Lung (tissue), 11 donors: ENCODE measurements at regions not wholly inside any gene's neighbourhood (a gene's known extent, or its start where the extent isn't known, plus 50 kb on each side); places are given as distances from the start of the nearest gene placed in this dataset.
A peak's percentile ranks its signal among the peaks of the same experiment; 100 is the strongest.
"Not testable (repeated sequence)": the region's sequence is repeated elsewhere in the genome, so short reads cannot be mapped to it uniquely, and the experiment has no call there.

ENCODE experiments used
- ATAC-seq: fragments of 200-7000 bp; cut with Tn5 transposase; one replicate; pipeline ENCODE4 v1.9.1; 2020; ENCODE audit warnings: moderate number of reproducible peaks; ENCODE audit not compliant: insufficient read depth, low FRiP score
- DNase-seq, 3 donors: peaks; one replicate each; pipeline ENCODE4 v3.0.0-alpha.2; 2013 to 2017
- H3K27ac ChIP-seq, 2 donors: one replicate each; pipeline ENCODE4 v1.5.1; 2013; ENCODE audit warnings: mild to moderate bottlenecking in 2 of 2, moderate library complexity in 2 of 2, control low read depth in 1 of 2, inconsistent platforms in 1 of 2, low read depth in 1 of 2, low read length in 1 of 2
- H3K27me3 ChIP-seq, 3 donors: one replicate each; pipeline ENCODE4 v1.5.1; 2013; ENCODE audit warnings: low read length in 2 of 3; ENCODE audit not compliant: control insufficient read depth in 3 of 3, insufficient read depth in 3 of 3
- H3K36me3 ChIP-seq, 4 donors: one replicate each; pipeline ENCODE4 v1.5.1; 2013; ENCODE audit warnings: low read length in 4 of 4, mild to moderate bottlenecking in 1 of 4, moderate library complexity in 1 of 4; ENCODE audit not compliant: control insufficient read depth in 4 of 4, insufficient read depth in 4 of 4
- H3K4me1 ChIP-seq, 5 donors: one replicate each; pipeline ENCODE4 v1.5.1; 2013; ENCODE audit warnings: low read length in 5 of 5, mild to moderate bottlenecking in 2 of 5, moderate library complexity in 1 of 5; ENCODE audit not compliant: control insufficient read depth in 5 of 5, insufficient read depth in 5 of 5
- H3K4me3 ChIP-seq: one replicate; pipeline ENCODE4 v1.5.1; 2013; ENCODE audit warnings: mild to moderate bottlenecking, control low read depth, moderate library complexity
- H3K9ac ChIP-seq, 2 donors: one replicate each; pipeline ENCODE4 v1.5.1; 2013; ENCODE audit warnings: low read length in 2 of 2, control low read depth in 1 of 2; ENCODE audit not compliant: insufficient read depth in 1 of 2
- H3K9me3 ChIP-seq, 4 donors: one replicate each; pipeline ENCODE4 v1.5.1; 2013; ENCODE audit warnings: low read length in 3 of 4, mild to moderate bottlenecking in 1 of 4, moderate library complexity in 1 of 4; ENCODE audit not compliant: control insufficient read depth in 4 of 4, insufficient read depth in 3 of 4
- CTCF ChIP-seq: IDR thresholded peaks from 2 replicates; pipeline ENCODE4 v1.5.1; 2012; ENCODE audit warnings: mild to moderate bottlenecking; ENCODE audit errors: control extremely low read depth, extremely low read depth
- WGBS, 2 donors: extraction: QIAGEN DNeasy Blood & Tissue Kit; methylation state at CpG; one replicate each; pipeline ENCODE4 v1.1.7; 2013; 5-methylcytosine and 5-hydroxymethylcytosine counted together
- donor health status: control.
- donor health status: control.
- donor health status: Bipolar disorder and iron deficiency.
- donor health status: healthy.
- donor health status: DM: yes; HTN: yes; CAD: no.

GRCh38 chr16:79882340-79883005 is 281.9 kb upstream of the MAF start:
- Histone ChIP-seq H3K27me3 (no peaks in the 10 kb centered on the region), H3K4me3 (no peak overlapping the region), H3K4me1 (peaks cover 0 to 11% (median 0%) of the 10 kb centered on the region in 5 donors), H3K27ac (no peak overlapping the region), H3K36me3 (no peaks in the 10 kb centered on the region), H3K9ac (no peak overlapping the region), H3K9me3 (no peaks in the 10 kb centered on the region)
- 68 to 73% methylated on average over 8 of the region's 8 CpGs for WGBS, 2 donors
- DNase-seq (peak in 2 of 3 donors; percentile 73 to 88), ATAC-seq (no peak)
- TF ChIP-seq CTCF, result no peak

GRCh38 chr16:79881107-79881506 is 280.6 kb upstream of the MAF start:
- WGBS, 2 donors, result 91 to 94% methylated on average over 9 of the region's 9 CpGs
- ATAC-seq, H3K36me3 ChIP-seq, H3K27ac ChIP-seq, H3K27me3 ChIP-seq, DNase-seq, H3K9me3 ChIP-seq, H3K9ac ChIP-seq, H3K4me3 ChIP-seq: not testable (repeated sequence)
- peaks cover 0 to 13% (median 0%) of the 10 kb centered on the region in 5 donors for H3K4me1 ChIP-seq

DNA sequence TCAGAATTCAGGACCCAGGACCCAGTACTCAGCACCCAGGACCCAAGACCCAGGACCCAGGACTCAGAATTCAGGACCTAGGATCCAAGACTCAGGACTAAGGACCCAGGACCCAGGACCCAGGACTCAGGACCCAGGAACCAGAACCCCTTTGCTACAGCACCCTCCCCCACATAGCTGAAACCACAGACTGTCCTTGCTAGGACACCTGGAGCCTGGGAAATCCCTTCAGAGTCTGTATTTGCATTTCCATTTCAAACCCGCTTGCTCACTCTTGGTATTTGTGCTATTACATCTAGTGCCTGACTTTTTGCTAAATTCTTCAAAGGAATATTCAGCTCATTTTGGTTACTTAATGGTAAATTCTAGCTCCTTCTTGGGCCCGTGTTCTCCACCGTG is 275.8 kb upstream of the MAF start:
- no peak for TF ChIP-seq CTCF
- Histone ChIP-seq H3K4me3 (no peak overlapping the region), H3K4me1 (peaks cover 0 to 8% (median 0%) of the 10 kb centered on the region in 5 donors), H3K9ac (no peak overlapping the region), H3K27ac (no peak overlapping the region), H3K36me3 (no peaks in the 10 kb centered on the region), H3K9me3 (no peaks in the 10 kb centered on the region), H3K27me3 (no peaks in the 10 kb centered on the region)
- DNase-seq (no peak), ATAC-seq (no peak)
- 84 to 85% methylated on average over 3 of the region's 3 CpGs for WGBS, 2 donors

- no peaks in the 10 kb centered on the region for H3K36me3 ChIP-seq
- H3K9me3 ChIP-seq, result no peaks in the 10 kb centered on the region
- WGBS, 2 donors, result 76% methylated on average over 5 of the region's 5 CpGs
- no peaks in the 10 kb centered on the region for H3K27me3 ChIP-seq
- ATAC-seq (no peak), DNase-seq (no peak)
- no peak overlapping the region for H3K4me3 ChIP-seq
- H3K4me1 ChIP-seq, result peaks cover 0 to 8% (median 0%) of the 10 kb centered on the region in 5 donors
- no peak for TF ChIP-seq CTCF
- H3K9ac ChIP-seq, result no peak overlapping the region
- no peak overlapping the region for H3K27ac ChIP-seq
Observed at GRCh38 chr16:79874391-79874790, 273.9 kb upstream of the MAF start.
